GM12892 (cell line): ENCODE measurements at regions not wholly inside any gene's neighbourhood (a gene's known extent, or its start where the extent isn't known, plus 50 kb on each side); places are given as distances from the start of the nearest gene placed in this dataset.

ENCODE experiments used
- POLR2A ChIP-seq: IDR thresholded peaks from 2 replicates; pipeline ENCODE4 v1.6.1; 2011; ENCODE audit warnings: low read depth, low read length, control low read depth
- TAF1 ChIP-seq: IDR thresholded peaks from 2 replicates; pipeline ENCODE4 v1.6.1; 2011; ENCODE audit warnings: low read depth, mild to moderate bottlenecking, control low read depth, low read length, borderline replicate concordance

DNA sequence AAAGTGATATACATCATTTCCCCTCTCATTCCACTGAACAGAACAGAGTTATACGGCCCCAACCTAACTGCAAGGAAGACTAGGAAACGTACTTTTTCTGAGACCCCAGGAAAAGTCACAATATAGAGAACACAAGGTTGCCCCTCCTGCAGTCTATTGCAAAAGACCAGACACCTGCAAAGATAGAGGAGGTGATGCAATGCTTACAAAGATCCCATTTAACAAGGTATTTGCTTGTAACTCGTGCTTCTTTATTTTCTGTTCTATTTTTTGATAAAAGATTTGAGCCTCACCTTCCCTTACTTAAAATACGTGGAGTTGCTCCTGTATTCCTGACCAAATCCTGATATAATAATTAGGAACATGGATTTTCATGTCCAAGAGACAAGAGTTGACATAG is 793.0 kb upstream of the ID2 start:
- TF ChIP-seq POLR2A (no peak), TAF1 (no peak)
